Skeletal muscle satellite cell (primary cell): ENCODE measurements at regions not wholly inside any gene's neighbourhood (a gene's known extent, or its start where the extent isn't known, plus 50 kb on each side); places are given as distances from the start of the nearest gene placed in this dataset.

Source experiments
- H3K27me3 ChIP-seq: 2 replicates; pipeline ENCODE4 v1.7.0; 2013; ENCODE audit warnings: low read length; ENCODE audit not compliant: control insufficient read depth, insufficient read depth
- H3K36me3 ChIP-seq: 2 replicates; pipeline ENCODE4 v1.7.0; 2013; ENCODE audit warnings: mild to moderate bottlenecking, control low read depth, low read length; ENCODE audit not compliant: insufficient read depth
- H3K4me1 ChIP-seq: 2 replicates; pipeline ENCODE4 v1.7.0; 2013; ENCODE audit warnings: low read length; ENCODE audit not compliant: control insufficient read depth, insufficient read depth
- H3K4me2 ChIP-seq: 2 replicates; pipeline ENCODE4 v1.7.0; 2013; ENCODE audit warnings: mild to moderate bottlenecking, low read length
- H3K4me3 ChIP-seq: 2 replicates; pipeline ENCODE4 v1.7.0; 2013; ENCODE audit warnings: low read length
- H3K9ac ChIP-seq: 2 replicates; pipeline ENCODE4 v1.7.0; 2013; ENCODE audit warnings: mild to moderate bottlenecking, low read depth, low read length, moderate library complexity
- H3K9me3 ChIP-seq: replicated peaks from 2 replicates; pipeline ENCODE4 v1.7.0; 2013; ENCODE audit warnings: mild to moderate bottlenecking, control low read depth, low read length

DNA sequence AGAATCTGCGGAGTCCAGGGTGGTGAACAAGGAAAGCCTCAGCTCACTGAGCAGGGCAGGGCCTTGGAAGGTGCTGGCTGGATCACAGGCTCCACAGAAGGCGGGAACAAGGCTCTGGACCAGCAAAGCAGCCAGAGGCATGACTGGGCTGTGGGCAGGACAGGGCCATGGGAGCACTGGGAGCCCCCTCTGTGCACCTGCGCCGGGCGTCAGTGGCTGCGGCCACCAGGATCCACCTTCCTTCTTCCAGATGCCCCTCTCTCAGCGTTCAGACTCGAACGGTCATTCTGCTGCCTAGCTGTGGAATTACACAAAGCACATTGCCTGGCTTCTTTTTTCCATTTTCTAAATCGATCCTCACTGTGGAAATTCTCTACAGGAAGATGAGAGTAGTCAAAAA, 621.2 kb downstream of the GALR1 start:
- Histone ChIP-seq H3K27me3 (no peaks in the 10 kb centered on the region), H3K36me3 (no peaks in the 10 kb centered on the region), H3K9me3 (peaks cover 5% of the 10 kb centered on the region), H3K4me3 (no peak overlapping the region), H3K4me1 (no peaks in the 10 kb centered on the region), H3K4me2 (no peak overlapping the region), H3K9ac (no peak overlapping the region)

DNA sequence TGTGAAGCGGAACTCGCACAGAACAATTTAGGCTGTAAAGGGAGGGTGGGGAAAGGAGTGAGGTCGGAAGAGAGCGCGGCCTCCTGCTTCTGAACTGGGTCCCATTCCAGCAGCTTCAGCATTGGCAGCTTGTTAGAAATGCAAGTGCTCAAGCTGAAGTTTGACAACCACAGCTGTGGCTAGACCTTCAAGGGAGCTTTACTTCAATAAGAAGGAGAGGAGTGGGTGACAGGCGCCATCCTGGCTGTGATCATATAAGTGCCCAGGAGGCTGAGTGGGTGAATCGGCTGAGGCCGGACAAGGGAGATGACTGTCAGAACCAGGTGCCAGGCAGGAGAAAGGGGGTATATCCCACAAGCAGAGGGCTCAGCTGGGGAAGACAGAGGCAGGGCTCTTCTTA, 622.5 kb downstream of the GALR1 start:
- no peaks in the 10 kb centered on the region for H3K4me1 ChIP-seq
- no peaks in the 10 kb centered on the region for H3K36me3 ChIP-seq
- no peak overlapping the region for H3K4me3 ChIP-seq
- H3K9ac ChIP-seq: no peak overlapping the region
- H3K4me2 ChIP-seq: no peak overlapping the region
- peaks cover 5% of the 10 kb centered on the region for H3K9me3 ChIP-seq
- no peaks in the 10 kb centered on the region for H3K27me3 ChIP-seq

DNA sequence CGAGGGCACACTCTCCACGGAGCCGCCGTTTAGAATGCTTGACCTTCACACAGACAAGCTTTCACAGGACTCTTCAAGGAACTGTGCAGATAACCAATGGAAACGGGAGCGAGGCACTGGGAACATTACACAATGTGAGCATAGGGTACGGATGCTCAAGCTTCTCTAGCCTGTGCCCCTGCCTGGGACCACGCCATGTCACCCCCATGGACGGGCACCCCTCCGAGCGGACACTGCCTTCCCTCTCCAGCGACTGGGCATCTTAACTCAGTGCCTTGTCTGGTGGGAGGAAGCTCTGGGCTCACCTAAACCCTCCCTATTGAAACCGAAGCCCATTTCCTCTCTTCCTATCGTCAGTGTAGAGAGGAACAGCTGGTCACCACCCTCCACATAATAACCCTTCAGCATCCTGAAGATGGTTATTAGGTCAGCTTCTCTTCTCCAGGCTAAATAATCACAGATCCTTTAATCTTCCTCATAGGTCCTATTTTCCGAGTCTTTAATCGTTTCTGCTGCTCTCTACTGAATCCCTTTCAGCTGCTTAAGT, 626.7 kb downstream of the GALR1 start:
- Histone ChIP-seq H3K36me3 (no peaks in the 10 kb centered on the region), H3K27me3 (no peaks in the 10 kb centered on the region), H3K9me3 (peaks cover 8% of the 10 kb centered on the region), H3K4me3 (no peak overlapping the region), H3K4me2 (no peak overlapping the region), H3K9ac (no peak overlapping the region), H3K4me1 (no peaks in the 10 kb centered on the region)

DNA sequence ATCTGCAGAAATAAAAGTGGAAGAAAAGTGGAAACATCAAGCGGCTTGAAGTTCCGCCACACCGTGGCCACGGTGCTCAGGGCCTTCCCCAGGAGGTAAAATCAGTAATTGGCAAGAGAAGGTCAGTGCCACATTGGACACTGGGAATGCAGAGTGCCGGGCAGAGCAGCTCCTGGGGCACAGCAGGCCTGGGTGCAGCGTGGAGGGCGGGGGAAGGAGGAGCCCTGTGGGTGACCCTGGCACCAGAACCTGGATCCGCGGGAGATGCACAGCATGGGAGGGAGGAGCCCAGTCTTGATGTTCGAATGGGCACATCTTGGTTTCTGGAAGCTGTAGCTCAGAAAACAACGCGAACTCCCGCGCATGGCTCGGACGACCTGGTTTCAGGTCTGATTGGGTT, 630.2 kb downstream of the GALR1 start:
- Histone ChIP-seq H3K4me3 (no peak overlapping the region), H3K4me1 (no peaks in the 10 kb centered on the region), H3K9ac (no peak overlapping the region), H3K9me3 (peaks cover 8% of the 10 kb centered on the region), H3K27me3 (no peaks in the 10 kb centered on the region), H3K36me3 (no peaks in the 10 kb centered on the region), H3K4me2 (no peak overlapping the region)

DNA sequence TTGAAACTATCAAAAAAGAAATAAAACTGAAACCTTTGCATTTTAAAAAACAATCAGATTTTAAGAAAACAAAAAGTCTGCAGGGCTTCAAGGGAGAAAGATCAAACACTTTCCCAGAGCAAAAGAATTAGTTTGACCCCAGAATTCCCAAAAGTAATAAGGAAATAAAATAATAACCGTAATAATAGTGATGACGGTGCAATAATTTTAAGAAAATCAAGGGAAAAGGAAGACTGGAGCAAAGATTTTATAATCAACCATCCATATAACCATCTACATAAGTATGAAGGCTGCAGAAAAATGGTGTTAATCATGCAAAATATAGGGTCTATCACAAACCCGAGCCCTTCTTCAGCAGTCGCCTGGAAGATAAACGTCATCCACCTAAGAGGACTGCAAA, 634.8 kb downstream of the GALR1 start:
- Histone ChIP-seq H3K4me2 (no peak overlapping the region), H3K9ac (no peak overlapping the region), H3K4me1 (no peaks in the 10 kb centered on the region), H3K9me3 (peaks cover 8% of the 10 kb centered on the region), H3K4me3 (no peak overlapping the region), H3K27me3 (no peaks in the 10 kb centered on the region), H3K36me3 (no peaks in the 10 kb centered on the region)

DNA sequence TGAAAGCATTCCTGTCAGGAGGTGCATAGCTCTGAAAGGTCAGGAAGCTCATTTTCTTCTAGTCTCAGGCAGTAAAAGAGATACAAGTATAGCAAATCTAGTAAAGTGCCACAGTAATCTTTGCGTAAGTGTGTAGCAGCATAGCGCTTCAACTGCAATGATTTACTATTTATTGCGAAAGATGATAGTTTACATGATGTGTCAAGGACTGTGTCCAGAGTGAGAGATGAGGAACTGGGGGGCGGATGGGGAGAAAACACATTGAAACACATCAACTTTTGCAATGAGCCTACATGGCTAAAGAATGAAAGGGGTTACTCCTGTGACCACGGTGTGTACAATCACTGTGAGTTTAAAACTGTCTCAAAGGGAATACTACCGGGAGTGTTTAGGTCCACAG, 644.4 kb downstream of the GALR1 start:
- no peak overlapping the region for H3K4me3 ChIP-seq
- no peaks in the 10 kb centered on the region for H3K27me3 ChIP-seq
- H3K4me1 ChIP-seq: no peaks in the 10 kb centered on the region
- H3K9me3 ChIP-seq: no peaks in the 10 kb centered on the region
- no peak overlapping the region for H3K9ac ChIP-seq
- no peak overlapping the region for H3K4me2 ChIP-seq
- no peaks in the 10 kb centered on the region for H3K36me3 ChIP-seq

DNA sequence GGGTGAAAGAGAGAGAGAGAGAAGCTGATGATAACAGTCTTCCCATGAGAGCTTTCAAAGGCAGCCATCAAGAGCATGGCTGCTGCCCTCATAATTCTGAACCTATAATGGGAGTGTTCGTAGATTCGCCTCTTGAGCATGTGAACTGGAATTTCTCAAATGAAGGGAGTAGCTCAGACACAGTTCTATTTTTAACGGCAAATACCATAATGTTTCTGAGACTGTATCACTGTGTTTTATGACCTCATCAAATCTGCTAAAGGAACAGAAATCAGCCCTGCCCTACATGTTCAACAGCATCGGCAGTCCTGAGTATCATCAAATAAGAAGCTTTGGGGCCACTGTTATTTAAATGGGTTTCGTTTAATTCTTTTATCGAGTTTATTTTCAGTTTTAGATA, 645.6 kb downstream of the GALR1 start:
- no peak overlapping the region for H3K4me2 ChIP-seq
- no peak overlapping the region for H3K4me3 ChIP-seq
- no peak overlapping the region for H3K9ac ChIP-seq
- no peaks in the 10 kb centered on the region for H3K36me3 ChIP-seq
- no peaks in the 10 kb centered on the region for H3K9me3 ChIP-seq
- H3K4me1 ChIP-seq: no peaks in the 10 kb centered on the region
- H3K27me3 ChIP-seq: no peaks in the 10 kb centered on the region

DNA sequence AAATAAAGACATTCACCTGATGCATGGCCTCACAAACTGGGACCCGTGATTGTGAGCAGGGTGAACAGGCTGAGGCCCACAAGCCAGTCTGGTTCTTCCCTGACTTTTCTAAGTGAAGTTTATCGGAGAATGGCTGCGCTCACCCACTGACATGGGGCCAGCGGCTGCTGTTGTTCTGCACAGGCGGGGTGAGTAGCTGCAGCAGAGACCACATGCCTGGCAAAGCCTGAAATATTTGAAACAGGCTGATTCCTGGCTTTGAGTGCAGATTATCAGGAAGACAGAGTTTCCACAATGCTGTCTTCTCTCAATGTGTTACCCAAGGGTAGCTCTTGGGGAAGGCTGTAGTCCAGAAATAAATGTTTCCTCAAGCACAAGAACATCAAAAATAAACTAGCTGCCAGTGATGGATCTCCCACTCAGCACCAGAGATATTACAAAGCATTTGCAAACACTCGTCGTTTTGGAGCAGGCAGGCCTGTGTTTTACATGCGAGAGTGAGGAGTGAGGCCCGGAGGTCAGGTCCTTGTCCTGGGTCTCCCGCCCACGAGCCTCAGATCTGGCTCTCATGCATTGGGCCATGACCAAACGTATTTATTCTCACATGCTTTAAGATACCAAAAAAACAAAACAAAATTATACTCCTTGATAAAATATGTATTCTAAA, 647.1 kb downstream of the GALR1 start:
- no peaks in the 10 kb centered on the region for H3K9me3 ChIP-seq
- no peaks in the 10 kb centered on the region for H3K36me3 ChIP-seq
- H3K27me3 ChIP-seq: no peaks in the 10 kb centered on the region
- H3K4me1 ChIP-seq: no peaks in the 10 kb centered on the region
- no peak overlapping the region for H3K4me3 ChIP-seq
- no peak overlapping the region for H3K9ac ChIP-seq
- H3K4me2 ChIP-seq: no peak overlapping the region

DNA sequence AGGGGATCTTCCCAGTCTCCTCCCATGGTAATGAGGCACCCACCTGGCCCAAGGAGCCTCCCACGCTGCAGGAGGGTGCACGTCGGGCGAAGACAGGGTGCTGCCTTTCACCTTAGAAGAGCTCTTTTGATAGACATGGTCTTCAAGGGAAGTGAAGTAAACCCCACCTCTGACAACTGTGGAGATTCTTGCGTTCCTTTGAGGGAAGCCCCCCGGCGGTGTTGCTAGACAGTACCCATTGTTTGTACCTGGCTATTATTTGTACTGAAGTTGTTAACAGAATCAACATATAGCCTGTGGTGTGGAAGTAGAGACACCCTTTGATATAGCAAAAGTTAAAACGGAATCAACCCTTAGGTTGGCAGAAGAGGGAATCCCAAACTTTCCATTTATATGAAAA, 648.0 kb downstream of the GALR1 start:
- Histone ChIP-seq H3K9ac (no peak overlapping the region), H3K9me3 (no peaks in the 10 kb centered on the region), H3K36me3 (no peaks in the 10 kb centered on the region), H3K4me2 (no peak overlapping the region), H3K27me3 (no peaks in the 10 kb centered on the region), H3K4me3 (no peak overlapping the region), H3K4me1 (no peaks in the 10 kb centered on the region)

DNA sequence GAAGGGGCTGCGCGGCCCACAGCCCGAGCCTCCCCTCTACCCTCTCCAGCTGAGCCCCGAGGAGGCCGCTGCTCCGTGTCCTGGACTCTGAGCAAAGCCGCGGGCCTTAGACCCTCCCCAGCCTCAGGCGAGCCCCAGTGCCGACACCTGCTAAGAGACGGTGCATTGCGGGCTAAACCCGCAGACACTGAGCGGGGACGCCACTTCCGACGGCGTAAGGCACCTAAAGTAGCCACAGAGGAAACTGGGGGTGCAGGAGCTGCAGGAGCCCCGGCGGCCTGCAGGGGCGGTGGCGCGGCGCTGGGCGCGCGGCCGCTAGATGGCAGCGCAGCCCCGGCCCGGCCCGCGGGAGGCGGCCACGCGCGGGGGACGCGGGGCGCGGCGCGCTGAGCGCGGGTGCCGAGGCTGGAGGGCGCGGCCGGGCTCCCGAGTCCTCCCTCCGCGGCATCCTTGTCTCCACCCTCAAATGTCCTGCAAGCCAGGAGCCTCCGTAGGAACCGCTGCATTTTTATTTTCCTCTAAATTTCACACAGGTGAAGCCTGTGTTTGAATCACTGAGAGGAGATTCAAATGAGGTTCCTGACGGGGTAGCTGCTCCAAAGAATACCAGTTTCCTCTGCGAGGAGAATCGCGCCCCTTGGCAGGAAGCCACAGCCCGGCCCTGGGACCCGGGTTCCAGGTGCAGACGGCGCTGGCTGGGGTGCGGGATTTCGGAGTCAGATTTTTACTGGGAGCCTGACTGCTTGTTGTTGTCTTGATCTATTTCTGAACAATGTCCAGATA, 650.5 kb downstream of the GALR1 start:
- Histone ChIP-seq H3K4me2 (peak overlapping the region; percentile 62), H3K9ac (no peak overlapping the region), H3K9me3 (no peaks in the 10 kb centered on the region), H3K27me3 (no peaks in the 10 kb centered on the region), H3K4me1 (no peaks in the 10 kb centered on the region), H3K36me3 (no peaks in the 10 kb centered on the region), H3K4me3 (peak overlapping the region; percentile 47)

DNA sequence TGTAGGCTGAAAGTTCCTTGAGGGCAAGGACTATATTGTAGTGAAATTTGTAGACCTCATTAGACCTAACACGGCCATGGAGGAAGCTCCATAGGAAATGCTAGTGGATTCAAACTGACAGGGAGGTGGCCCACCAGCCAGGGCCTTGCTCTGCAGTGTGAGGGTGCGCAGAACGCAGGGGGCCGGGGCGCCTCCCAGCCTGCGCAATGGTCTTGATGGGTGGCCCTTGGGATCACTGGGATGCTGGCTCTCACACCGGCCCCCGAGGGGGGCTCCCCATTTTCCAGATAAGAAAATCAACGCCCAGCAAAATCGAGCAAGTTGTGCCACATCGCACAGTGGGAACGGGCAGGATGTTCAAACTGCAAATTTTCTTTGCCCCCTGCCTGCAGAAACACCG, 655.4 kb downstream of the GALR1 start:
- Histone ChIP-seq H3K4me3 (no peak overlapping the region), H3K4me1 (no peaks in the 10 kb centered on the region), H3K9me3 (peaks cover 6% of the 10 kb centered on the region), H3K36me3 (no peaks in the 10 kb centered on the region), H3K4me2 (no peak overlapping the region), H3K9ac (no peak overlapping the region), H3K27me3 (no peaks in the 10 kb centered on the region)
